Esophagus muscularis mucosa (tissue), 4 donors: ENCODE measurements at regions not wholly inside any gene's neighbourhood (a gene's known extent, or its start where the extent isn't known, plus 50 kb on each side); places are given as distances from the start of the nearest gene placed in this dataset.

ENCODE experiments used
- DNase-seq: peaks from one replicate; pipeline ENCODE4 v3.0.0-alpha.2; 2017; ENCODE audit errors: extremely low spot score
- H3K27ac ChIP-seq, 4 donors: fragments of 200-600 bp; sonication (generic); replicated peaks in 1 of 4; 1 replicate in 3 of 4; 2 replicates in 1 of 4; pipeline ENCODE4 v1.5.1; 2016 to 2019; ENCODE audit warnings: mild to moderate bottlenecking in 1 of 4
- H3K27me3 ChIP-seq, 4 donors: fragments of 200-600 bp; sonication (generic); one replicate each; pipeline versions ENCODE4 v1.5.1 to v1.6.0; 2016 to 2019
- H3K36me3 ChIP-seq, 4 donors: fragments of 200-600 bp; sonication (generic); one replicate each; pipeline ENCODE4 v1.5.1; 2016 to 2019
- H3K4me1 ChIP-seq, 4 donors: fragments of 200-600 bp; sonication (generic); one replicate each; pipeline ENCODE4 v1.5.1; 2016 to 2019
- H3K4me3 ChIP-seq, 4 donors: fragments of 200-600 bp; sonication (generic); 1 replicate in 2 of 4; 2 replicates in 2 of 4; pipeline ENCODE4 v1.5.1; 2016 to 2019; ENCODE audit warnings: mild to moderate bottlenecking in 4 of 4, moderate library complexity in 1 of 4
- H3K9me3 ChIP-seq, 4 donors: fragments of 200-600 bp; sonication (generic); 1 replicate in 3 of 4; 2 replicates in 1 of 4; pipeline ENCODE4 v1.5.1; 2016 to 2019
- CTCF ChIP-seq, 3 experiments: fragments of 200-600 bp in 2 of 3; fragments of 450-650 bp in 1 of 3; sonication (generic) in 2 of 3; IDR thresholded peaks; one replicate each; pipeline ENCODE4 v1.5.1; 2017 to 2019; ENCODE audit warnings: antibody characterized with exemption in 3 of 3, mild to moderate bottlenecking in 2 of 3, moderate library complexity in 1 of 3
- EP300 ChIP-seq: sonication (generic); formaldehyde crosslinking; IDR thresholded peaks from one replicate; pipeline ENCODE4 v1.6.1; 2017; ENCODE audit warnings: antibody characterized with exemption
- POLR2A ChIP-seq: fragments of 450-650 bp; IDR thresholded peaks from one replicate; pipeline ENCODE4 v1.6.1; 2017; ENCODE audit warnings: antibody characterized with exemption, moderate library complexity, mild to moderate bottlenecking, low read depth
- POLR2AphosphoS5 ChIP-seq, 2 donors: sonication (generic); formaldehyde crosslinking; IDR thresholded peaks; one replicate each; pipeline ENCODE4 v1.6.1; 2017; ENCODE audit warnings: antibody characterized with exemption in 2 of 2
- WGBS: methylation state at CpG from one replicate; pipeline ENCODE4 v1.1.5; 2018; 5-methylcytosine and 5-hydroxymethylcytosine counted together
- intact Hi-C: fragments of 100-400 bp; cut with DNase I; formaldehyde crosslinking; loops from one replicate; pipeline ENCODE4 v1.15.1; 2023

- H3K9me3 ChIP-seq: peaks cover 0 to 6% (median 0%) of the 10 kb centered on the region in 4 donors
- no peaks in the 10 kb centered on the region for H3K36me3 ChIP-seq
- H3K27me3 ChIP-seq: no peaks in the 10 kb centered on the region
- 90% methylated on average over 5 of the region's 5 CpGs for WGBS
- no peaks in the 10 kb centered on the region for H3K4me1 ChIP-seq
- no peak for DNase-seq
- H3K27ac ChIP-seq: no peak overlapping the region
- intact Hi-C loops: no loop called here
- no peak overlapping the region for H3K4me3 ChIP-seq
- TF ChIP-seq EP300 (no peak), CTCF (IDR thresholded peaks at IDR 0.05) (no peak)
Measured at GRCh38 chr7:153002572-153002971, 243.0 kb downstream of the ACTR3B start.

- no peak for TF ChIP-seq POLR2A
- TF ChIP-seq EP300: no peak
- TF ChIP-seq CTCF (IDR thresholded peaks at IDR 0.05): no peak
- TF ChIP-seq POLR2AphosphoS5 (IDR thresholded peaks at IDR 0.05): no peak
- H3K4me3 ChIP-seq: no peak overlapping the region
- H3K4me1 ChIP-seq: no peaks in the 10 kb centered on the region
- no peaks in the 10 kb centered on the region for H3K27me3 ChIP-seq
- H3K9me3 ChIP-seq: peaks cover 0 to 6% (median 0%) of the 10 kb centered on the region in 4 donors
- no peak overlapping the region for H3K27ac ChIP-seq
- 72% methylated on average over 9 of the region's 14 CpGs for WGBS
- no peaks in the 10 kb centered on the region for H3K36me3 ChIP-seq
- no peak for DNase-seq
- intact Hi-C loops: no loop called here
Measured at GRCh38 chr7:153004341-153004740, 244.8 kb downstream of the ACTR3B start.

GRCh38 chr7:153005750-153006435 lies 246.3 kb downstream of the ACTR3B start:
- WGBS: 57% methylated on average over 10 of the region's 10 CpGs
- intact Hi-C loops: no loop called here
- TF ChIP-seq POLR2A (no peak), CTCF (IDR thresholded peaks at IDR 0.05) (no peak), POLR2AphosphoS5 (IDR thresholded peaks at IDR 0.05) (no peak), EP300 (no peak)
- Histone ChIP-seq H3K9me3 (peaks cover 0 to 1% (median 0%) of the 10 kb centered on the region in 4 donors), H3K4me1 (no peaks in the 10 kb centered on the region), H3K36me3 (no peaks in the 10 kb centered on the region), H3K27ac (no peak overlapping the region), H3K4me3 (no peak overlapping the region), H3K27me3 (no peaks in the 10 kb centered on the region)
- no peak for DNase-seq

GRCh38 chr7:153006452-153006851 lies 246.9 kb downstream of the ACTR3B start:
- no peaks in the 10 kb centered on the region for H3K9me3 ChIP-seq
- TF ChIP-seq POLR2AphosphoS5 (IDR thresholded peaks at IDR 0.05): no peak
- no peak for TF ChIP-seq CTCF (IDR thresholded peaks at IDR 0.05)
- TF ChIP-seq EP300: no peak
- no peak for TF ChIP-seq POLR2A
- no peaks in the 10 kb centered on the region for H3K36me3 ChIP-seq
- H3K4me3 ChIP-seq: no peak overlapping the region
- no peak for DNase-seq
- intact Hi-C loops: no loop called here
- no peaks in the 10 kb centered on the region for H3K27me3 ChIP-seq
- H3K4me1 ChIP-seq: no peaks in the 10 kb centered on the region
- 100% methylated on average over 2 of the region's 2 CpGs for WGBS
- no peak overlapping the region for H3K27ac ChIP-seq

GRCh38 chr7:153006911-153007310 lies 247.4 kb downstream of the ACTR3B start:
- Histone ChIP-seq H3K4me1 (no peaks in the 10 kb centered on the region), H3K4me3 (no peak overlapping the region), H3K27me3 (no peaks in the 10 kb centered on the region), H3K27ac (no peak overlapping the region), H3K9me3 (no peaks in the 10 kb centered on the region), H3K36me3 (no peaks in the 10 kb centered on the region)
- TF ChIP-seq POLR2A: no peak
- no peak for TF ChIP-seq CTCF (IDR thresholded peaks at IDR 0.05)
- intact Hi-C loops: no loop called here
- 87% methylated on average over 8 of the region's 8 CpGs for WGBS
- no peak for DNase-seq
